Neutrophil (primary cell): ENCODE measurements at regions not wholly inside any gene's neighbourhood (a gene's known extent, or its start where the extent isn't known, plus 50 kb on each side); places are given as distances from the start of the nearest gene placed in this dataset.

ENCODE experiments used
- H3K27ac ChIP-seq: fragments of 200-600 bp; sonication (generic); 2 replicates; pipeline ENCODE4 v1.5.1; 2016; ENCODE audit warnings: mild to moderate bottlenecking, moderate library complexity
- H3K27me3 ChIP-seq: fragments of 200-600 bp; sonication (generic); 2 replicates; pipeline ENCODE4 v1.6.0; 2016; ENCODE audit warnings: mild to moderate bottlenecking
- H3K36me3 ChIP-seq: fragments of 200-600 bp; sonication (generic); 2 replicates; pipeline ENCODE4 v1.5.1; 2017
- H3K4me1 ChIP-seq, 2 experiments: fragments of 200-600 bp in 1 of 2; sonication (generic) in 1 of 2; 1 replicate in 1 of 2; 2 replicates in 1 of 2; pipeline versions ENCODE4 v1.5.1 to v1.6.1; 2013 to 2016; ENCODE audit warnings: low read depth in 1 of 2, low read length in 1 of 2, mild to moderate bottlenecking in 1 of 2, moderate library complexity in 1 of 2; ENCODE audit not compliant: control insufficient read depth in 1 of 2, insufficient read depth in 1 of 2
- H3K4me3 ChIP-seq, 2 experiments: fragments of 200-600 bp in 1 of 2; sonication (generic) in 1 of 2; 1 replicate in 1 of 2; 2 replicates in 1 of 2; pipeline ENCODE4 v1.5.1; 2013 to 2016; ENCODE audit warnings: low read depth in 1 of 2, low read length in 1 of 2, mild to moderate bottlenecking in 1 of 2, moderate library complexity in 1 of 2
- H3K9me3 ChIP-seq: fragments of 200-600 bp; sonication (generic); 2 replicates; pipeline ENCODE4 v1.5.1; 2016
- TF ChIP-seq, protein P1 (sequence below): fragments of 200-600 bp; sonication (generic); IDR thresholded peaks from 2 replicates; pipeline ENCODE4 v1.5.1; 2016; ENCODE audit warnings: antibody characterized with exemption

- H3K27ac ChIP-seq = no peak overlapping the region
- no peak overlapping the region for H3K4me3 ChIP-seq
- TF ChIP-seq, protein P1, sequence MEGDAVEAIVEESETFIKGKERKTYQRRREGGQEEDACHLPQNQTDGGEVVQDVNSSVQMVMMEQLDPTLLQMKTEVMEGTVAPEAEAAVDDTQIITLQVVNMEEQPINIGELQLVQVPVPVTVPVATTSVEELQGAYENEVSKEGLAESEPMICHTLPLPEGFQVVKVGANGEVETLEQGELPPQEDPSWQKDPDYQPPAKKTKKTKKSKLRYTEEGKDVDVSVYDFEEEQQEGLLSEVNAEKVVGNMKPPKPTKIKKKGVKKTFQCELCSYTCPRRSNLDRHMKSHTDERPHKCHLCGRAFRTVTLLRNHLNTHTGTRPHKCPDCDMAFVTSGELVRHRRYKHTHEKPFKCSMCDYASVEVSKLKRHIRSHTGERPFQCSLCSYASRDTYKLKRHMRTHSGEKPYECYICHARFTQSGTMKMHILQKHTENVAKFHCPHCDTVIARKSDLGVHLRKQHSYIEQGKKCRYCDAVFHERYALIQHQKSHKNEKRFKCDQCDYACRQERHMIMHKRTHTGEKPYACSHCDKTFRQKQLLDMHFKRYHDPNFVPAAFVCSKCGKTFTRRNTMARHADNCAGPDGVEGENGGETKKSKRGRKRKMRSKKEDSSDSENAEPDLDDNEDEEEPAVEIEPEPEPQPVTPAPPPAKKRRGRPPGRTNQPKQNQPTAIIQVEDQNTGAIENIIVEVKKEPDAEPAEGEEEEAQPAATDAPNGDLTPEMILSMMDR = no peak
- H3K4me1 ChIP-seq = no peaks in the 10 kb centered on the region
- no peaks in the 10 kb centered on the region for H3K27me3 ChIP-seq
- H3K9me3 ChIP-seq = no peaks in the 10 kb centered on the region
- no peaks in the 10 kb centered on the region for H3K36me3 ChIP-seq
Measured at GRCh38 chr1:73327998-73328397, 870.0 kb downstream of the LRRIQ3 start.

DNA sequence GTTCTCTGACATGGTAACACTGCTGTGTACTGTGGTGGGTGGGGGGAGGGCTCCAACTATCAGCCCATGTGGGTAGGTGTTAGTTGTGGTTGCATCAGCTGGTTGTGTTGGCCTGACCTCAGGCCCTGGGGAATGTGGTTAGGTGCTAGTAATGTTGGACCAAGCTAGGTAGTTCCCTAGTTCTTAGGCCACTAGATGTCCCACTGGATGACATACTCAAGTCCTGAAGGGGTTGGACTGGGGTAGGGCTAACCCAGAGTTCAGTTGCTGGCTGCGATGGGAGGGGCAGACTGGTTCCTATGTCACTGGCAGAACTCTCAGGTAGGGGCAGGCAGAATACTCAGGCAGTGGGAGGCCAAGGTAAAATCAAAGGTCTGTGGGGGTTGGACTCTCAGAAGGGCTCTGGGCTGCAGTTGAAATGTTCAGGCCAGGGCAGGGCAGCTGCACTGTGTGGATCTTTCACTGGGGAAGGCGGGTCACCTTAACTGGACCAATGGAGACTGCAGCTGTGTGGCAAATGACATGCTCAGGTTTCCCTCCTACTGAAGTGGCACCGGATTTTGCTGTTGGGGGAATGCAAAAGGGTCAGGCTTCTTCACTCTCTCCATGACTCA, 870.7 kb downstream of the LRRIQ3 start:
- Histone ChIP-seq H3K4me3 (no peak overlapping the region), H3K27ac (no peak overlapping the region), H3K36me3 (no peaks in the 10 kb centered on the region), H3K27me3 (no peaks in the 10 kb centered on the region), H3K9me3 (no peaks in the 10 kb centered on the region), H3K4me1 (no peaks in the 10 kb centered on the region)
- TF ChIP-seq, protein P1 = no peak

GRCh38 chr1:73326663-73327062, 871.3 kb downstream of the LRRIQ3 start:
- no peaks in the 10 kb centered on the region for H3K36me3 ChIP-seq
- H3K27me3 ChIP-seq = no peaks in the 10 kb centered on the region
- no peaks in the 10 kb centered on the region for H3K4me1 ChIP-seq
- TF ChIP-seq, protein P1 = no peak
- no peak overlapping the region for H3K4me3 ChIP-seq
- no peak overlapping the region for H3K27ac ChIP-seq
- no peaks in the 10 kb centered on the region for H3K9me3 ChIP-seq

GRCh38 chr1:73310797-73311381, 887.1 kb downstream of the LRRIQ3 start:
- Histone ChIP-seq H3K4me1 (no peaks in the 10 kb centered on the region), H3K36me3 (no peaks in the 10 kb centered on the region), H3K9me3 (no peaks in the 10 kb centered on the region), H3K27ac (no peak overlapping the region), H3K27me3 (no peaks in the 10 kb centered on the region), H3K4me3 (no peak overlapping the region)
- TF ChIP-seq, protein P1 = no peak

DNA sequence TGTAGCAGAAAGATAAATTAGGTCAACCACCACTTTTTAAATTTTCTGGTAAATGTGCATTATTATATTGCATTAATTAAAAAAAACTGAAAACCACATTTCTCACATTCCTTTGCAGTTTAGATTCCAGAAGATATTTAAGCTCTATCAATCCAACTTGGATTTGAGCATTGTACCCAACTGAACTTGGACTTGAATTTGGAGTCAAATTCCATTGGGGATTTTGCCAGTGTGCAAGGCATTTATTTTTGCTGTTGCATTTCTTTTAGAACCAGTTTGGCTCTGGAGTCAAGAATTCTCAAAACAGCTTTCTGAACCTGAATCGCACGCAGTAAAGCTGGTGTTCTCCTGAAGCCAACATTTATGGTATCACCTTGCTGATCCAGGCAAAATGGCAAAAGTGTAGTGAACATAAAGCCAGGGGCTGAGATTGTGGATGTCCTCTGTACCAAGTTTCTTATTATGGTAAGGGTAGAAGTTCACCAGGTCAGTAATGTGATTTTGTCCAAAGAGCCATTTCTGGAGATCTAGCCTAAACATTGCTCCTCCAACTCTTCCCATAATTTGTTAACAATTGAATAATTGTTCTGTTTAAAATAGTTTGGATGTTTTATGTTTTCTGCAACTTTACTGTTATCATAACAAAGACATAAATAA, 890.9 kb downstream of the LRRIQ3 start:
- Histone ChIP-seq H3K9me3 (no peaks in the 10 kb centered on the region), H3K27ac (no peak overlapping the region), H3K4me3 (no peak overlapping the region), H3K27me3 (no peaks in the 10 kb centered on the region), H3K4me1 (no peaks in the 10 kb centered on the region), H3K36me3 (no peaks in the 10 kb centered on the region)
- TF ChIP-seq, protein P1 = no peak
